ENCODE measurements at regions not wholly inside any gene's neighbourhood (a gene's known extent, or its start where the extent isn't known, plus 50 kb on each side); places are given as distances from the start of the nearest gene placed in this dataset.

- DNase-seq (ENCODE audit: low spot score) = no peak
Observed at GRCh38 chr15:25181293-25182097, 226.7 kb downstream of the SNRPN start.

GRCh38 chr15:25182098-25182478 is 227.3 kb downstream of the SNRPN start:
- no peak for DNase-seq (ENCODE audit: low spot score)

- DNase-seq (ENCODE audit: low spot score) = no peak
Observed at GRCh38 chr15:25182736-25183445, 228.1 kb downstream of the SNRPN start.

GRCh38 chr15:25183581-25184251 is 228.9 kb downstream of the SNRPN start:
- DNase-seq (ENCODE audit: low spot score) = no peak

GRCh38 chr15:25184356-25185155 is 229.8 kb downstream of the SNRPN start:
- no peak for DNase-seq (ENCODE audit: low spot score)

GRCh38 chr15:25185156-25185710 is 230.4 kb downstream of the SNRPN start:
- no peak for DNase-seq (ENCODE audit: low spot score)

GRCh38 chr15:25185791-25186190 is 231.0 kb downstream of the SNRPN start:
- DNase-seq (ENCODE audit: low spot score) = no peak

- DNase-seq (ENCODE audit: low spot score) = no peak
Observed at GRCh38 chr15:25186411-25186810, 231.6 kb downstream of the SNRPN start.

GRCh38 chr15:25186906-25187645 is 232.3 kb downstream of the SNRPN start:
- DNase-seq (ENCODE audit: low spot score) = no peak

GRCh38 chr15:25188051-25188450 is 233.3 kb downstream of the SNRPN start:
- no peak for DNase-seq (ENCODE audit: low spot score)

- DNase-seq (ENCODE audit: low spot score) = no peak
Observed at GRCh38 chr15:25188551-25189101, 233.8 kb downstream of the SNRPN start.

- no peak for DNase-seq (ENCODE audit: low spot score)
Observed at GRCh38 chr15:25189551-25189950, 234.8 kb downstream of the SNRPN start.

GRCh38 chr15:25192651-25193050 is 237.9 kb downstream of the SNRPN start:
- DNase-seq (ENCODE audit: low spot score) = no peak

GRCh38 chr15:25207369-25207768 is 231.5 kb downstream of the UBE3A start:
- DNase-seq (ENCODE audit: low spot score) = no peak

GRCh38 chr15:25208735-25209134 is 230.1 kb downstream of the UBE3A start:
- DNase-seq (ENCODE audit: low spot score) = no peak

GRCh38 chr15:25220834-25221233 is 218.0 kb downstream of the UBE3A start:
- DNase-seq (ENCODE audit: low spot score) = no peak

GRCh38 chr15:25224396-25224795 is 214.4 kb downstream of the UBE3A start:
- DNase-seq (ENCODE audit: low spot score) = no peak

- no peak for DNase-seq (ENCODE audit: low spot score)
Observed at GRCh38 chr15:25226360-25226759, 212.5 kb downstream of the UBE3A start.

GRCh38 chr15:25228261-25228660 is 210.6 kb downstream of the UBE3A start:
- no peak for DNase-seq (ENCODE audit: low spot score)

- no peak for DNase-seq (ENCODE audit: low spot score)
Observed at GRCh38 chr15:25230442-25230841, 208.4 kb downstream of the UBE3A start.

Measured in kidney tubule cell (primary cell).